Fibroblast of the aortic adventitia (primary cell): ENCODE measurements at regions not wholly inside any gene's neighbourhood (a gene's known extent, or its start where the extent isn't known, plus 50 kb on each side); places are given as distances from the start of the nearest gene placed in this dataset.

Experiments used
- DNase-seq: peaks from one replicate; pipeline ENCODE4 v3.0.0-alpha.2; 2010; ENCODE audit warnings: low read depth
- H3K4me3 ChIP-seq: 2 replicates; pipeline ENCODE4 v1.5.1; 2011; ENCODE audit warnings: low read depth, mild to moderate bottlenecking, control low read depth, low read length, moderate library complexity
- TF ChIP-seq, protein P1 (sequence below): IDR thresholded peaks from 2 replicates; pipeline ENCODE4 v1.5.1; 2011; ENCODE audit warnings: mild to moderate bottlenecking, low read length, control low read depth, inconsistent platforms; ENCODE audit not compliant: insufficient read depth

GRCh38 chr17:77308861-77309726 lies 168.3 kb downstream of the SEC14L1 start:
- DNase-seq, result peak; percentile 84
- TF ChIP-seq, protein P1, sequence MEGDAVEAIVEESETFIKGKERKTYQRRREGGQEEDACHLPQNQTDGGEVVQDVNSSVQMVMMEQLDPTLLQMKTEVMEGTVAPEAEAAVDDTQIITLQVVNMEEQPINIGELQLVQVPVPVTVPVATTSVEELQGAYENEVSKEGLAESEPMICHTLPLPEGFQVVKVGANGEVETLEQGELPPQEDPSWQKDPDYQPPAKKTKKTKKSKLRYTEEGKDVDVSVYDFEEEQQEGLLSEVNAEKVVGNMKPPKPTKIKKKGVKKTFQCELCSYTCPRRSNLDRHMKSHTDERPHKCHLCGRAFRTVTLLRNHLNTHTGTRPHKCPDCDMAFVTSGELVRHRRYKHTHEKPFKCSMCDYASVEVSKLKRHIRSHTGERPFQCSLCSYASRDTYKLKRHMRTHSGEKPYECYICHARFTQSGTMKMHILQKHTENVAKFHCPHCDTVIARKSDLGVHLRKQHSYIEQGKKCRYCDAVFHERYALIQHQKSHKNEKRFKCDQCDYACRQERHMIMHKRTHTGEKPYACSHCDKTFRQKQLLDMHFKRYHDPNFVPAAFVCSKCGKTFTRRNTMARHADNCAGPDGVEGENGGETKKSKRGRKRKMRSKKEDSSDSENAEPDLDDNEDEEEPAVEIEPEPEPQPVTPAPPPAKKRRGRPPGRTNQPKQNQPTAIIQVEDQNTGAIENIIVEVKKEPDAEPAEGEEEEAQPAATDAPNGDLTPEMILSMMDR, result no peak
- H3K4me3 ChIP-seq, result no peak overlapping the region

DNA sequence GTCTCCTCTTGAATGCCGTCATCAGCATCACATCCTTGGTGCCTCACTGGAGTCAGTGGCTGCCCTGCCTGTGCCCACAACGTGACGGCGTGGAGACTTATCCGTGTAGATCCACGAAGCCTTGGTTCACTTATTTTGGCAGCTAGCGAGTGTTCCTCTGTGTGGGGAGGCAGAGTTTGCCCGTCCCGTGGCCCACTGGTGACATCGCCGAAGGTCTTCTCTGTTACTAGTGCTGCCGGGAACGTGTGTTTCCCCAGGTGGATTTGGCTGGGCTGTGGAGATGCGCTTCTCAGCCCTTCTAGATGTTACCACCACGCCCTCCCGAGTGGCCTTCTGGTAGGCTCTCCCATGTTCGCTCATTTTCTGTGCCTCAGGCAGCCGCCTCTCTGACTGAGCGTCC lies 169.6 kb downstream of the SEC14L1 start:
- TF ChIP-seq, protein P1, result no peak
- DNase-seq, result no peak
- no peak overlapping the region for H3K4me3 ChIP-seq

GRCh38 chr17:77311371-77311981 lies 170.7 kb downstream of the SEC14L1 start:
- TF ChIP-seq, protein P1, result no peak
- DNase-seq, result no peak
- H3K4me3 ChIP-seq, result no peak overlapping the region

DNA sequence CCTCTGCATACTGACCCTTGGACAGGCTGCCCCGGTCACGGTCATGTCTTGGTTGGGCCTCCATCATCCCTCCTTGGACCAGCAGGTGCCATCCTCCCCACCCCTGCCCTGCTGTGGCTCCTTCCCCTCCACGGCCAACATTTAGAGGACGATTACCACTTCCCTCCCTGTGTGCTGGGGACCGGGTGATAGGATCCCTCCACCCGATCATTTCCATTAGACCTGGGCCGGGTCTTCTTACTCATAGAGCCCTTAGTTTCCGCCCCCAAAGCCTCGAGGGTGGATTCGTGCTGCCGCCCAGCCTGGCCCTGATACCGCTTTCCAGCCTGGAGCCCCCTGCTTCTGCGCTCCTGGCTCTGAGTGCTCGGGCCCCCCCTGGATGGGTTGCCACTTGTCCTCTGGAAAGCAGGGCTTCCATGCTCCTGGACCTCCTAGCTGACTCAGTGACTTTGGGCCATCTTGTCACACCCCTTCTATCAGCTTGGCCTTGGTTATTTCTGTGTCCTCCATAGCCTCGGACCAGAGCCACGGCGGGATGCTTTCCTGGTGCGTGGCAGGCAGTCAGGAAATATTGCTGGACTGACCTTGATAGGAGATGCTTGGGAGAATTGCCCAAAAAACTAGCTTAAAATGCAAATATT lies 171.4 kb downstream of the SEC14L1 start:
- TF ChIP-seq, protein P1, result no peak
- DNase-seq, result no peak
- no peak overlapping the region for H3K4me3 ChIP-seq

DNA sequence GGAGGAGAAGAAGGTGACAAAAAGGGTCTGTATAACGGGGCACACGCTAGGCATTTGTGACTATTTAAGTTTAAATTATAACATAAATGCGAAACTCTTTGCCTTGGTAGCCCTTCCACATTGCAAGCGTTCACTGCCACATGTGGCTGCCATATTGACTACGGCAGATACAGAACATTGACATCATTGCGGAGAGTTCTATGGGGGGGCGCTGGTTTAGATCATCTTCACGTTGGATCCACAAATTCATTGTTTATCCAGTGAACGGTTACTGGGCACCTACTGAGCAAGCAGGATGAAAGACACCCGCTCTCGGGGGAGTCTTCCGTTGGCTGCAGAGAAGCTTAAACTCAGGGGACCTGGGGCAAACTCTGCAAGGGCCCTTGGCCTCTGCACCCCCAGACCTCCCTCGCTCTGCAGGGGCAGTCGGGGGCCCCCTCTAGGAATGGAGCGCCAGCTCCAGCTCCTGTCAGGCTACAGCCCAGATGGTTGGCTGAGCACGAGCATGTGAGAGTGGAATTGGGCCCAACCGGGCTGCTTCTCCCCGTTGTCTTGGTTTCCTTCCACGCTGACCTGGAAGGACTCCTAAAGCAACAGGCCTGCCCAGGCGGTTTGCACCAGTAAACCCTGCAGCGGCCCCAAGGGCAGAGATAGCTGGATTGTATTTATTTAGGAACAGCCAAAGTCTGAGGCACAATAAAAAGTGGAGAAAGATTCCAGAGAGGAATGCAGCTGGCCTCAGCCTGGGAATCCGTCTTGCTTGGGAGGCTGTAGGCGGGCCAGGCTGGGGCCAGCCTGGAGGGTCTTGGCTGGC lies 172.2 kb downstream of the SEC14L1 start:
- TF ChIP-seq, protein P1, result no peak
- H3K4me3 ChIP-seq, result no peak overlapping the region
- DNase-seq, result peak; percentile 96

GRCh38 chr17:77313831-77314230 lies 173.1 kb downstream of the SEC14L1 start:
- no peak for DNase-seq
- no peak overlapping the region for H3K4me3 ChIP-seq
- TF ChIP-seq, protein P1, result no peak
